Neuron (in vitro differentiated cells): ENCODE measurements at regions not wholly inside any gene's neighbourhood (a gene's known extent, or its start where the extent isn't known, plus 50 kb on each side); places are given as distances from the start of the nearest gene placed in this dataset.

ENCODE experiments used
- H2AFZ ChIP-seq: one replicate; pipeline ENCODE4 v1.6.1; 2013; ENCODE audit warnings: low read depth, mild to moderate bottlenecking, inconsistent platforms, low read length, moderate library complexity
- H3K27me3 ChIP-seq: one replicate; pipeline ENCODE4 v1.6.1; 2013; ENCODE audit warnings: low read length; ENCODE audit not compliant: insufficient read depth
- H3K36me3 ChIP-seq: one replicate; pipeline ENCODE4 v1.6.1; 2013; ENCODE audit warnings: low read length; ENCODE audit not compliant: insufficient read depth
- H3K4me1 ChIP-seq: one replicate; pipeline ENCODE4 v1.6.1; 2013; ENCODE audit warnings: low read length; ENCODE audit not compliant: insufficient read depth
- H3K4me3 ChIP-seq: 2 replicates; pipeline ENCODE4 v1.5.1; 2013; ENCODE audit warnings: mild to moderate bottlenecking, low read length, moderate library complexity
- H3K9me3 ChIP-seq: one replicate; pipeline ENCODE4 v1.6.1; 2013; ENCODE audit warnings: low read length

GRCh38 chr10:131778385-131778784 is 122.4 kb upstream of the PPP2R2D start:
- no peak overlapping the region for H2AFZ ChIP-seq
- no peak overlapping the region for H3K4me3 ChIP-seq
- H3K9me3 ChIP-seq: peaks cover 3% of the 10 kb centered on the region
- no peaks in the 10 kb centered on the region for H3K4me1 ChIP-seq
- H3K36me3 ChIP-seq: no peaks in the 10 kb centered on the region
- H3K27me3 ChIP-seq: no peaks in the 10 kb centered on the region

GRCh38 chr10:131778842-131779241 is 122.0 kb upstream of the PPP2R2D start:
- no peaks in the 10 kb centered on the region for H3K36me3 ChIP-seq
- H3K4me1 ChIP-seq: no peaks in the 10 kb centered on the region
- H3K9me3 ChIP-seq: peaks cover 3% of the 10 kb centered on the region
- H3K4me3 ChIP-seq: no peak overlapping the region
- H2AFZ ChIP-seq: no peak overlapping the region
- H3K27me3 ChIP-seq: no peaks in the 10 kb centered on the region

DNA sequence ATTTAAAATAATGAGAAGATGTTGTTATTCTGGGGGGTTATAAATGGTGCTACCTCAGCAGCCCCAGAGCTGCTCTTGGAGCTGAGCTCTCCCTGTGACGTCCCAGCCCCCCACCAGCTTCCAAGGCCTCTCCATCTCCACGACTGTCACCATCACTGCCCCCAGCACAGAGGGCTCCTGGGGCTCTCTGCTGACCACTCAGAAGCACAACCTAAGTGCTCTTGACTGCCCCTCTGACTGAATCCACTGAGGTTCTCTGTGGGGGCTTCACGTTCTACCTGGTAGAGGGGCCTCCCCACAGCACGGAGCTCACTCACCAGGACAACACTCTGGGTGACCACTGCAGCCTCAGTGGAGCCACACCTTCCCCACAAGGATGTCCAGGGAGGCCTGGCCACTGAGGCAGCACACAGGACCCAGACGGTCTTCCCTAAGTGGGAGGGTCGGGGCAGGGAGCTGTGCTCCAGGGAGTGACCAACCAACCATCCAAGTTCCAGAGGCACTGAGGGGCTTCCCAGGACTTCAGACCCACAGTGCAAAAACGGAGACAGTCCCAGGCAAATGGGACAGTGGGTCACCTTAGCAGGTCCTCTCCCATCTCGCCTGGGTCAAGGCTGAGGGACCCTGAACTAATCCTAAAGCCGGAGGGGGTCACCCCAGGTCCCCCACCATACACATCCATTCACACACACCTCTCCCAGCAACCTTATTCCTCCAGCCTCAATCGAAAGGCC is 121.0 kb upstream of the PPP2R2D start:
- no peak overlapping the region for H2AFZ ChIP-seq
- no peak overlapping the region for H3K4me3 ChIP-seq
- no peaks in the 10 kb centered on the region for H3K27me3 ChIP-seq
- H3K36me3 ChIP-seq: no peaks in the 10 kb centered on the region
- H3K4me1 ChIP-seq: no peaks in the 10 kb centered on the region
- H3K9me3 ChIP-seq: peaks cover 3% of the 10 kb centered on the region

- Histone ChIP-seq H2AFZ (no peak overlapping the region), H3K4me1 (no peaks in the 10 kb centered on the region), H3K9me3 (peaks cover 3% of the 10 kb centered on the region), H3K27me3 (no peaks in the 10 kb centered on the region), H3K4me3 (no peak overlapping the region), H3K36me3 (no peaks in the 10 kb centered on the region)
Observed at GRCh38 chr10:131781076-131781475, 119.7 kb upstream of the PPP2R2D start.

GRCh38 chr10:131781791-131782190 is 119.0 kb upstream of the PPP2R2D start:
- peaks cover 2% of the 10 kb centered on the region for H3K9me3 ChIP-seq
- H3K27me3 ChIP-seq: no peaks in the 10 kb centered on the region
- no peak overlapping the region for H2AFZ ChIP-seq
- no peaks in the 10 kb centered on the region for H3K36me3 ChIP-seq
- H3K4me1 ChIP-seq: no peaks in the 10 kb centered on the region
- H3K4me3 ChIP-seq: no peak overlapping the region

- H3K4me1 ChIP-seq: no peaks in the 10 kb centered on the region
- no peaks in the 10 kb centered on the region for H3K27me3 ChIP-seq
- no peaks in the 10 kb centered on the region for H3K9me3 ChIP-seq
- H3K36me3 ChIP-seq: no peaks in the 10 kb centered on the region
- no peak overlapping the region for H2AFZ ChIP-seq
- H3K4me3 ChIP-seq: no peak overlapping the region
Observed at GRCh38 chr10:131784363-131785120, 116.3 kb upstream of the PPP2R2D start.

GRCh38 chr10:131785121-131785460 is 115.7 kb upstream of the PPP2R2D start:
- Histone ChIP-seq H3K4me3 (no peak overlapping the region), H3K4me1 (no peaks in the 10 kb centered on the region), H3K9me3 (no peaks in the 10 kb centered on the region), H2AFZ (no peak overlapping the region), H3K36me3 (no peaks in the 10 kb centered on the region), H3K27me3 (no peaks in the 10 kb centered on the region)

DNA sequence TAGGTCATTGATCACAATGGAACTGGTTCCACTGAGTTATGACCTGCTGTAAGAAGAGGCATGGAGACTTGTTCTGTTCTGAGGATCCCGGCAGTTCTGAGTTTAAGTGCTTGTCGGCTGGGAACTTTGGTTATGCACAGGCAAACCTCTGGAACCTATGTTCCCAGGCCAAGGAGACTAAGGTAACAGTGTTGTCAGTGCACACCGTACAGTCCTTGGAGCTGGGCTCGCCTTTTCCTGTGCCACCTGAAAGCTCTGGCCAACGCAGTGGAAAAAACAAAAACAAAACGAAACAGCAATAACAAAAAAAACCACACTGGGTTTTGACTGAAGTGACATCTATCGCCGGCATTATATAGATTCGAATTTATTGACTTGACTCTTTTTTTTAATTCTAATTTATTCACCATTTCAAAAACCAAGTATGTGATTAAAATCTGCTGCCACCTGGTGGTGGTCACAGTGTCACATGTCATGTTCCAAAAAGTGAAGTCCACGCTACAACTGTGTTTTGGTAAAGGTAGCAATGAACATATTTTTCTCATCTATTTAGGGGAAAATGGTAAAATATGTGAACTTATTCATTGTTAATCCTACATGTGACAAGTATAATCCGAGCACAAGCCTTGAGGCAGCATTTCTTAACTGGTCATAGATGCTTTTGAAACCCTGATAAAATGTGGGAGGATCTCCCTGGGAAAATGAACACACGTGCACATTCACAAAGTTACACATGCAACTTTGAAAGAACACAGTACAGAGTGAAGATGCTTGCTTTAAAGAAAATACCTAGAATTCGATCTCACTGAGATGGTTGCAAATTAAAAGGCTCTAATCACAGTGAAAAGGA is 113.8 kb upstream of the PPP2R2D start:
- H3K4me3 ChIP-seq: no peak overlapping the region
- no peaks in the 10 kb centered on the region for H3K9me3 ChIP-seq
- H3K4me1 ChIP-seq: no peaks in the 10 kb centered on the region
- no peaks in the 10 kb centered on the region for H3K36me3 ChIP-seq
- H3K27me3 ChIP-seq: no peaks in the 10 kb centered on the region
- H2AFZ ChIP-seq: no peak overlapping the region

GRCh38 chr10:131787961-131788360 is 112.8 kb upstream of the PPP2R2D start:
- Histone ChIP-seq H2AFZ (no peak overlapping the region), H3K27me3 (no peaks in the 10 kb centered on the region), H3K4me3 (no peak overlapping the region), H3K9me3 (no peaks in the 10 kb centered on the region), H3K4me1 (no peaks in the 10 kb centered on the region), H3K36me3 (no peaks in the 10 kb centered on the region)

DNA sequence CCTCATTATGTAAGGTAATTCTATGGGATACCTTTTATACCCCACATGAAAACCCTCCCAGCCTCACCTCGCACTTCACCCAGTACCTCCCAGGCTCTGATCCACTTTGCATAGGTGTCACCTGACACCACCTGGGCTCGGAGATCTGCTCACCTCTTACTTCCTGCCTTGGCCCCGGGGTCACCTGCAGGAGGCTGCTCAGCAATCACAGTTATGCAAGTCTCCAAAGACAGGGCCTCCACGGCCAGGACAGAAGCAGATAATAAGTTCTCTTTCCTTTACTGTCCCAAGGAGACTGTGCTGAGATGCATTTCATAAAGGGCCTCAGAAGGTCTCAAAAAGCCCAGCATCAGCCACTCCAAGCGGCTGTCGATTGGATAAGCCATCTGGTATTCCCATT is 112.4 kb upstream of the PPP2R2D start:
- Histone ChIP-seq H2AFZ (no peak overlapping the region), H3K9me3 (no peaks in the 10 kb centered on the region), H3K4me1 (no peaks in the 10 kb centered on the region), H3K27me3 (no peaks in the 10 kb centered on the region), H3K36me3 (no peaks in the 10 kb centered on the region), H3K4me3 (no peak overlapping the region)

DNA sequence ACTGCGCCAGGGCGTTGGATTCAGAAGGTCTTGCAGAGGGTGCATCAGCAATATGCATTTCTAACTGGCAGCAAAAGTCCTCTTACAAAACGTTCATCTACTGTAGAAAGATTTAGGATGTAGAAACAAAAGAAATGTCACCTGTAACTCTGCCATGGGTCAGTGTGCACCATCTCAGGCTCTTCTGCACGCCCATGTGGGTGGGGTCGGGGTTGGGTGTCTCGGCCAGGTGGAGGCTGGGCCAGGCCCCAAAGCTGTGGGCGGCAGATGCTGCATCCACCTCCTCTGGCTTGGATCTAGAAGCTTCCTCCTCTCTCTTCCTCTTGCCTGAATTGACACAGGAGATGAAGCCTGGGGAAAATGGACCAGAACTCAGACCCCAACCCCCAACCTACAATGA is 111.3 kb upstream of the PPP2R2D start:
- H3K4me1 ChIP-seq: no peaks in the 10 kb centered on the region
- no peaks in the 10 kb centered on the region for H3K9me3 ChIP-seq
- H3K4me3 ChIP-seq: no peak overlapping the region

DNA sequence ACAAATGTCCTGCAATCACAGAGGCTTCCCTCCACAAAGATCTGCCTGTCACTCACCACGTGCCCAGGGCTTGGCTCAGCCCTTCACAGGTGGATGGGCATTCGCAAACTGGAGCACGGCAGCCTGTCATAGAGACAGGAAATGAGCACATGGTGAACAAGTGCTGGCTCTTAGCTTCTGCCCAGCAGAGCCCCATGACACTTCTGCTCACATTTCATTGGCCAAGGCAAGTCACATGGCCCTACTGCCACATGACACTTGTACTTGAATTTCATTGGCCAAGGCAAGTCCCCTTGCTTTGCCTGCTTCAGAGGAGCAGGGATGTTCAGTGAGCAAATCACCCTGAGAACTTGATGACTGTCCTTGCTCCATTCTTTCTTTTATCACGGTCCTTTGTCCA is 110.8 kb upstream of the PPP2R2D start:
- H2AFZ ChIP-seq: peak overlapping the region; percentile 50
- H3K4me3 ChIP-seq: no peak overlapping the region
- no peaks in the 10 kb centered on the region for H3K27me3 ChIP-seq
- H3K36me3 ChIP-seq: no peaks in the 10 kb centered on the region
- no peaks in the 10 kb centered on the region for H3K4me1 ChIP-seq
- no peaks in the 10 kb centered on the region for H3K9me3 ChIP-seq

More for the DNA sequence above, 111.3 kb upstream of the PPP2R2D start:
- Histone ChIP-seq H2AFZ (peak overlapping the region; percentile 50), H3K27me3 (no peaks in the 10 kb centered on the region), H3K36me3 (no peaks in the 10 kb centered on the region)

GRCh38 chr10:131792011-131792651 is 108.7 kb upstream of the PPP2R2D start:
- no peaks in the 10 kb centered on the region for H3K36me3 ChIP-seq
- no peaks in the 10 kb centered on the region for H3K27me3 ChIP-seq
- H3K9me3 ChIP-seq: no peaks in the 10 kb centered on the region
- no peak overlapping the region for H2AFZ ChIP-seq
- H3K4me1 ChIP-seq: no peaks in the 10 kb centered on the region
- no peak overlapping the region for H3K4me3 ChIP-seq
